ENCODE measurements at regions not wholly inside any gene's neighbourhood (a gene's known extent, or its start where the extent isn't known, plus 50 kb on each side); places are given as distances from the start of the nearest gene placed in this dataset.

DNA sequence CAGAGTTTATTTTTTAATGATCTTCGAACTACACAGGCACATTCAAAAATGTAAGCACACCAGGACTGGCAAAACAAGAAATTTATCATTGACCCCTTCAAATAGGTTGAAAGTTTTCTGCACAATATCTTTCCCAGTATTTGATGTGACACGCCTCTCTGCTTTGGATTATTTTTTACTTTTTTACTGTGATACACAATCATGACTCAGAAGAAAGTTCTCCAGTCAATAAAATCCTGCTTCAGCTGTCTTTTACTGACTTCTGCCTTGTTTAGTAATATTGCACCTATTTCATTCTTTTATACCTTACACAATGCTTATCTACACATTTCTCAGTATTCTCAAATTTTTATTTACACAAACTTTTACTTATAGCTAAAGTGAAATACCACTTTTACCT, 1750.4 kb downstream of the PCDH9 start:
- H3K36me3 ChIP-seq (ENCODE audit: insufficient read depth, low read length): no peaks in the 10 kb centered on the region
- H3K27ac ChIP-seq (ENCODE audit: low read depth in 1 of 2, low read length in 2 of 2): no peak overlapping the region
- no peaks in the 10 kb centered on the region for H3K27me3 ChIP-seq (ENCODE audit: control insufficient read depth in 1 of 2, insufficient read depth in 2 of 2, low read length in 2 of 2)
- Mint-ChIP-seq H3K27me3 (no peaks in the 10 kb centered on the region), H3K4me1 (ENCODE audit: low read depth) (no peaks in the 10 kb centered on the region), H3K4me3 (no peak overlapping the region), H3K36me3 (ENCODE audit: low read depth) (no peaks in the 10 kb centered on the region), H3K27ac (no peak overlapping the region), H3K9me3 (peaks cover 2% of the 10 kb centered on the region)
- no peak for DNase-seq
- ChIA-PET CTCF (no interaction called here), POLR2A (no interaction called here)
- H3K9me3 ChIP-seq (ENCODE audit: control insufficient read depth in 1 of 2, insufficient read depth in 1 of 2, low read length in 2 of 2): peaks cover 0 to 3% of the 10 kb centered on the region in 2 experiments
- intact Hi-C loops (cut with DNase I, micrococcal nuclease): no loop called here
- no peaks in the 10 kb centered on the region for H3K4me1 ChIP-seq (ENCODE audit: insufficient read depth, low read length)
- TF ChIP-seq, protein P1, sequence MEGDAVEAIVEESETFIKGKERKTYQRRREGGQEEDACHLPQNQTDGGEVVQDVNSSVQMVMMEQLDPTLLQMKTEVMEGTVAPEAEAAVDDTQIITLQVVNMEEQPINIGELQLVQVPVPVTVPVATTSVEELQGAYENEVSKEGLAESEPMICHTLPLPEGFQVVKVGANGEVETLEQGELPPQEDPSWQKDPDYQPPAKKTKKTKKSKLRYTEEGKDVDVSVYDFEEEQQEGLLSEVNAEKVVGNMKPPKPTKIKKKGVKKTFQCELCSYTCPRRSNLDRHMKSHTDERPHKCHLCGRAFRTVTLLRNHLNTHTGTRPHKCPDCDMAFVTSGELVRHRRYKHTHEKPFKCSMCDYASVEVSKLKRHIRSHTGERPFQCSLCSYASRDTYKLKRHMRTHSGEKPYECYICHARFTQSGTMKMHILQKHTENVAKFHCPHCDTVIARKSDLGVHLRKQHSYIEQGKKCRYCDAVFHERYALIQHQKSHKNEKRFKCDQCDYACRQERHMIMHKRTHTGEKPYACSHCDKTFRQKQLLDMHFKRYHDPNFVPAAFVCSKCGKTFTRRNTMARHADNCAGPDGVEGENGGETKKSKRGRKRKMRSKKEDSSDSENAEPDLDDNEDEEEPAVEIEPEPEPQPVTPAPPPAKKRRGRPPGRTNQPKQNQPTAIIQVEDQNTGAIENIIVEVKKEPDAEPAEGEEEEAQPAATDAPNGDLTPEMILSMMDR (IDR thresholded peaks at IDR 0.05): no peak
- ATAC-seq (ENCODE audit: poor library complexity): no peak
- no peak overlapping the region for H3K4me3 ChIP-seq (ENCODE audit: low read length)

GRCh38 chr13:65473196-65473595, 1756.9 kb downstream of the PCDH9 start:
- H3K27ac Mint-ChIP-seq: no peak overlapping the region
- no peaks in the 10 kb centered on the region for H3K36me3 Mint-ChIP-seq (ENCODE audit: low read depth)
- Histone ChIP-seq H3K36me3 (ENCODE audit: insufficient read depth, low read length) (no peaks in the 10 kb centered on the region), H3K27me3 (ENCODE audit: control insufficient read depth in 1 of 2, insufficient read depth in 2 of 2, low read length in 2 of 2) (no peaks in the 10 kb centered on the region), H3K4me1 (ENCODE audit: insufficient read depth, low read length) (no peaks in the 10 kb centered on the region), H3K4me3 (ENCODE audit: low read length) (no peak overlapping the region), H3K27ac (ENCODE audit: low read depth in 1 of 2, low read length in 2 of 2) (no peak overlapping the region), H3K9me3 (ENCODE audit: control insufficient read depth in 1 of 2, insufficient read depth in 1 of 2, low read length in 2 of 2) (peaks cover 0 to 6% of the 10 kb centered on the region in 2 experiments)
- TF ChIP-seq, protein P1 (IDR thresholded peaks at IDR 0.05): no peak
- H3K9me3 Mint-ChIP-seq: peaks cover 2% of the 10 kb centered on the region
- CTCF ChIA-PET: no interaction called here
- intact Hi-C loops (cut with DNase I, micrococcal nuclease): no loop called here
- POLR2A ChIA-PET: no interaction called here
- no peak overlapping the region for H3K4me3 Mint-ChIP-seq
- ATAC-seq (ENCODE audit: poor library complexity): no peak
- DNase-seq: no peak
- H3K27me3 Mint-ChIP-seq: no peaks in the 10 kb centered on the region
- H3K4me1 Mint-ChIP-seq (ENCODE audit: low read depth): no peaks in the 10 kb centered on the region

- H3K27ac Mint-ChIP-seq: no peak overlapping the region
- no peaks in the 10 kb centered on the region for H3K4me1 ChIP-seq (ENCODE audit: insufficient read depth, low read length)
- no peaks in the 10 kb centered on the region for H3K36me3 ChIP-seq (ENCODE audit: insufficient read depth, low read length)
- H3K27ac ChIP-seq (ENCODE audit: low read depth in 1 of 2, low read length in 2 of 2): no peak overlapping the region
- H3K9me3 Mint-ChIP-seq: peaks cover 2% of the 10 kb centered on the region
- H3K4me3 Mint-ChIP-seq: no peak overlapping the region
- no peak overlapping the region for H3K4me3 ChIP-seq (ENCODE audit: low read length)
- DNase-seq (no peak), ATAC-seq (ENCODE audit: poor library complexity) (no peak)
- ChIA-PET POLR2A (no interaction called here), CTCF (no interaction called here)
- H3K27me3 Mint-ChIP-seq: no peaks in the 10 kb centered on the region
- H3K9me3 ChIP-seq (ENCODE audit: control insufficient read depth in 1 of 2, insufficient read depth in 1 of 2, low read length in 2 of 2): peaks cover 2 to 6% of the 10 kb centered on the region in 2 experiments
- no peaks in the 10 kb centered on the region for H3K4me1 Mint-ChIP-seq (ENCODE audit: low read depth)
- no peaks in the 10 kb centered on the region for H3K36me3 Mint-ChIP-seq (ENCODE audit: low read depth)
- TF ChIP-seq, protein P1 (IDR thresholded peaks at IDR 0.05): no peak
- intact Hi-C loops (cut with DNase I, micrococcal nuclease): no loop called here
- H3K27me3 ChIP-seq (ENCODE audit: control insufficient read depth in 1 of 2, insufficient read depth in 2 of 2, low read length in 2 of 2): no peaks in the 10 kb centered on the region
Observed at GRCh38 chr13:65472336-65472735, 1757.8 kb downstream of the PCDH9 start.
